ENCODE measurements at regions not wholly inside any gene's neighbourhood (a gene's known extent, or its start where the extent isn't known, plus 50 kb on each side); places are given as distances from the start of the nearest gene placed in this dataset.
"Not testable (repeated sequence)": the region's sequence is repeated elsewhere in the genome, so short reads cannot be mapped to it uniquely, and the experiment has no call there.

- no peak overlapping the region for H3K4me3 ChIP-seq (ENCODE audit: low read depth, low read length)
- no peak for TF ChIP-seq CTCF (IDR thresholded peaks at IDR 0.05; ENCODE audit: insufficient read depth, low read length, missing control alignments)
- POLR2A ChIA-PET, result no interaction called here
- CTCF ChIA-PET, result interaction anchor here (1.3 to 2.5 kb wide), 4 partner anchors 15 to 716 kb away, joined by 3 to 7 read pairs (median 4); no protein-coding TSS in a partner anchor
- no peak for DNase-seq (ENCODE audit: low read depth, low spot score)
Observed at GRCh38 chr1:55869065-55869464, 653.9 kb upstream of the USP24 start.

GRCh38 chr1:55868026-55868425 is 652.9 kb upstream of the USP24 start:
- DNase-seq (ENCODE audit: low read depth, low spot score), result no peak
- POLR2A ChIA-PET, result interaction anchor here (1.2 to 1.5 kb wide), 2 partner anchors 9 to 712 kb away, joined by 3 to 5 read pairs; partner anchors contain the start of gene PLPP3
- H3K4me3 ChIP-seq (ENCODE audit: low read depth, low read length), result no peak overlapping the region
- CTCF ChIA-PET, result interaction anchor here (0.6 to 2.5 kb wide), 6 partner anchors 9 to 841 kb away, joined by 3 to 7 read pairs (median 3); no protein-coding TSS in a partner anchor
- no peak for TF ChIP-seq CTCF (IDR thresholded peaks at IDR 0.05; ENCODE audit: insufficient read depth, low read length, missing control alignments)

GRCh38 chr1:55867304-55867843 is 652.2 kb upstream of the USP24 start:
- ChIA-PET CTCF (interaction anchor here (0.6 to 2.5 kb wide), 8 partner anchors 8 to 915 kb away, joined by 3 to 7 read pairs (median 3); no protein-coding TSS in a partner anchor), POLR2A (interaction anchor here (1.2 to 1.5 kb wide), 2 partner anchors 10 to 712 kb away, joined by 3 to 5 read pairs; partner anchors contain the start of gene PLPP3)
- H3K4me3 ChIP-seq (ENCODE audit: low read depth, low read length), result no peak overlapping the region
- DNase-seq (ENCODE audit: low read depth, low spot score), result no peak
- TF ChIP-seq CTCF (IDR thresholded peaks at IDR 0.05; ENCODE audit: insufficient read depth, low read length, missing control alignments), result no peak

- CTCF ChIA-PET; POLR2A ChIA-PET; H3K4me3 ChIP-seq (ENCODE audit: low read depth, low read length); DNase-seq (ENCODE audit: low read depth, low spot score): not testable (repeated sequence)
Observed at GRCh38 chr1:55865778-55866177, 650.6 kb upstream of the USP24 start.

- DNase-seq (ENCODE audit: low read depth, low spot score), result no peak
- TF ChIP-seq CTCF (IDR thresholded peaks at IDR 0.05; ENCODE audit: insufficient read depth, low read length, missing control alignments), result no peak
- CTCF ChIA-PET, result no interaction called here
- POLR2A ChIA-PET, result no interaction called here
- no peak overlapping the region for H3K4me3 ChIP-seq (ENCODE audit: low read depth, low read length)
Observed at GRCh38 chr1:55864251-55864650, 649.1 kb upstream of the USP24 start.

- no peak for DNase-seq (ENCODE audit: low read depth, low spot score)
- ChIA-PET POLR2A (no interaction called here), CTCF (interaction anchor here (0.6 to 1.0 kb wide), 4 partner anchors 8 to 14 kb away, joined by 3 to 4 read pairs (median 3); no protein-coding TSS in a partner anchor)
- no peak overlapping the region for H3K4me3 ChIP-seq (ENCODE audit: low read depth, low read length)
- TF ChIP-seq CTCF (IDR thresholded peaks at IDR 0.05; ENCODE audit: insufficient read depth, low read length, missing control alignments), result no peak
Observed at GRCh38 chr1:55861676-55862340, 646.6 kb upstream of the USP24 start.

Data from AG04449 (cell line).